DMS53 treated with DMSO at 0.1 percent for 48 hours (cell line): ENCODE measurements at regions not wholly inside any gene's neighbourhood (a gene's known extent, or its start where the extent isn't known, plus 50 kb on each side); places are given as distances from the start of the nearest gene placed in this dataset.

Experiments
- DNase-seq: peaks from one replicate; lab custom pipeline; 2025; ENCODE audit not compliant: unreplicated experiment; lab: John Stamatoyannopoulos, UW

GRCh38 chr6:71698702-71699101, 187.6 kb upstream of the RIMS1 start:
- no peak for DNase-seq

- DNase-seq: no peak
Observed at GRCh38 chr6:71706523-71706922, 179.8 kb upstream of the RIMS1 start.

- no peak for DNase-seq
Observed at GRCh38 chr6:71707059-71707458, 179.3 kb upstream of the RIMS1 start.

GRCh38 chr6:71720705-71721104, 165.6 kb upstream of the RIMS1 start:
- DNase-seq: no peak

GRCh38 chr6:71721642-71722041, 164.7 kb upstream of the RIMS1 start:
- no peak for DNase-seq

GRCh38 chr6:71722736-71723135, 163.6 kb upstream of the RIMS1 start:
- no peak for DNase-seq

GRCh38 chr6:71724456-71725125, 161.8 kb upstream of the RIMS1 start:
- no peak for DNase-seq

- no peak for DNase-seq
Observed at GRCh38 chr6:71725126-71725470, 161.3 kb upstream of the RIMS1 start.

- DNase-seq: no peak
Observed at GRCh38 chr6:71726121-71726520, 160.2 kb upstream of the RIMS1 start.

- no peak for DNase-seq
Observed at GRCh38 chr6:71727632-71728294, 158.6 kb upstream of the RIMS1 start.

GRCh38 chr6:71730284-71730683, 156.1 kb upstream of the RIMS1 start:
- DNase-seq: no peak

GRCh38 chr6:71733970-71734899, 152.1 kb upstream of the RIMS1 start:
- no peak for DNase-seq

GRCh38 chr6:71737953-71738352, 148.4 kb upstream of the RIMS1 start:
- no peak for DNase-seq

GRCh38 chr6:71745525-71745924, 140.8 kb upstream of the RIMS1 start:
- DNase-seq: no peak

GRCh38 chr6:71766146-71766760, 120.1 kb upstream of the RIMS1 start:
- no peak for DNase-seq

- DNase-seq: no peak
Observed at GRCh38 chr6:71766796-71767195, 119.6 kb upstream of the RIMS1 start.

- no peak for DNase-seq
Observed at GRCh38 chr6:71768356-71768755, 118.0 kb upstream of the RIMS1 start.

- no peak for DNase-seq
Observed at GRCh38 chr6:71808865-71809264, 77.5 kb upstream of the RIMS1 start.

- no peak for DNase-seq
Observed at GRCh38 chr6:71810880-71811279, 75.5 kb upstream of the RIMS1 start.

- no peak for DNase-seq
Observed at GRCh38 chr6:71822625-71823024, 63.7 kb upstream of the RIMS1 start.

- peak; percentile 25 for DNase-seq
Observed at GRCh38 chr6:71832110-71832764, 54.1 kb upstream of the RIMS1 start.
